ENCODE measurements at regions not wholly inside any gene's neighbourhood (a gene's known extent, or its start where the extent isn't known, plus 50 kb on each side); places are given as distances from the start of the nearest gene placed in this dataset.

DNA sequence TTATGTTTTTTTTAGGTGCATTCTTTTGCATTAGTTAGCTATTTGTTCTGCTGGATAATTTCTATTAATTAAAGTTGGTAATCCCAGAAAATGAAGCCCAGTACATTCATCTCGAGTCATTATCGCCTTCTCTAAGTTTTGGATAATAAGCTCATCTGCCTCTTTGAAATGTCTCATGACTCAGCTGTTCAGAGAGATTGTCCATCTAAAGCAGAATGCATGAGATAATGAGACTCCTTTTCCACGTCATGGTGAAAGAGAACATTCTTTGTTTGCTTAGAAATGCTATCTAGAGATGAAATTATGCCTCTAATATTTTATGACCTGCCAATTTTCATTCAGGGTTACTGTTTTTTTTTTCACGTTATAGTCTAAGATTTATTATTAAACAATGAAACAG is 374.7 kb upstream of the GOLIM4 start:
- Histone ChIP-seq H3K4me1 (ENCODE audit: control insufficient read depth, insufficient read depth, low read length) (no peaks in the 10 kb centered on the region), H3K36me3 (ENCODE audit: control insufficient read depth, insufficient read depth, low read length) (no peaks in the 10 kb centered on the region), H3K9ac (ENCODE audit: extremely low read depth, low read length, poor library complexity, severe bottlenecking) (no peak overlapping the region), H3K4me3 (ENCODE audit: low read length) (no peak overlapping the region), H3K27ac (ENCODE audit: low read depth, low read length) (no peak overlapping the region), H3K27me3 (ENCODE audit: control insufficient read depth, insufficient read depth, low read length, poor library complexity, severe bottlenecking) (no peaks in the 10 kb centered on the region), H3K9me3 (ENCODE audit: control insufficient read depth, low read length) (peaks cover 6% of the 10 kb centered on the region)
- Mint-ChIP-seq H3K27ac (peak overlapping the region; percentile 9), H3K4me3 (no peak overlapping the region), H3K36me3 (ENCODE audit: low read depth) (no peaks in the 10 kb centered on the region), H3K9me3 (peaks cover 6% of the 10 kb centered on the region), H3K27me3 (ENCODE audit: insufficient read depth) (no peaks in the 10 kb centered on the region), H3K4me1 (no peaks in the 10 kb centered on the region)
- no peak for DNase-seq
- 75 to 91% methylated on average over 2 to 4 of the region's 4 CpGs for WGBS, 2 experiments (ENCODE audit: insufficient coverage in 1 of 2, insufficient read length in 1 of 2)
- TF ChIP-seq, protein P1, sequence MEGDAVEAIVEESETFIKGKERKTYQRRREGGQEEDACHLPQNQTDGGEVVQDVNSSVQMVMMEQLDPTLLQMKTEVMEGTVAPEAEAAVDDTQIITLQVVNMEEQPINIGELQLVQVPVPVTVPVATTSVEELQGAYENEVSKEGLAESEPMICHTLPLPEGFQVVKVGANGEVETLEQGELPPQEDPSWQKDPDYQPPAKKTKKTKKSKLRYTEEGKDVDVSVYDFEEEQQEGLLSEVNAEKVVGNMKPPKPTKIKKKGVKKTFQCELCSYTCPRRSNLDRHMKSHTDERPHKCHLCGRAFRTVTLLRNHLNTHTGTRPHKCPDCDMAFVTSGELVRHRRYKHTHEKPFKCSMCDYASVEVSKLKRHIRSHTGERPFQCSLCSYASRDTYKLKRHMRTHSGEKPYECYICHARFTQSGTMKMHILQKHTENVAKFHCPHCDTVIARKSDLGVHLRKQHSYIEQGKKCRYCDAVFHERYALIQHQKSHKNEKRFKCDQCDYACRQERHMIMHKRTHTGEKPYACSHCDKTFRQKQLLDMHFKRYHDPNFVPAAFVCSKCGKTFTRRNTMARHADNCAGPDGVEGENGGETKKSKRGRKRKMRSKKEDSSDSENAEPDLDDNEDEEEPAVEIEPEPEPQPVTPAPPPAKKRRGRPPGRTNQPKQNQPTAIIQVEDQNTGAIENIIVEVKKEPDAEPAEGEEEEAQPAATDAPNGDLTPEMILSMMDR (conservative IDR thresholded peaks at IDR 0.05): no peak

DNA sequence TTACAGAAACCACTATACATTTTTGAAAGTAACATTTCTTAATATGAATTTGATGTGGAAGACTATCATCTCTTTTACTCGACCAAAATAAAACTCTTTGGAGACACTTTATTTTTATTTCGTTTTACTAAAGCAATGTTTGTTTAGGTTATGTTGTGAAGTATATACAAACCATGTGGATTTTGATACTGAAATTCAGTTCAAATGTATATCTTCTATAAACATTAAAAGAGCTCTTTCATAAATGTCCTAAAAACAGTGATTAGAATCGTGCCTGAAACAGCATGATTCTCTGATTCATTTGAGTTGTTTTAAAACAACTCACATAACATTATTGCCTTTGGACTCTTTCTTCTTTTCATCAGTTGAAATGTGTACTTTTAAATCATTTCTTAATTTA is 373.7 kb upstream of the GOLIM4 start:
- Mint-ChIP-seq H3K27me3 (ENCODE audit: insufficient read depth) (no peaks in the 10 kb centered on the region), H3K9me3 (peaks cover 13% of the 10 kb centered on the region), H3K36me3 (ENCODE audit: low read depth) (peaks cover 4% of the 10 kb centered on the region), H3K4me3 (no peak overlapping the region), H3K4me1 (peaks cover 5% of the 10 kb centered on the region), H3K27ac (no peak overlapping the region)
- DNase-seq: no peak
- Histone ChIP-seq H3K36me3 (ENCODE audit: control insufficient read depth, insufficient read depth, low read length) (no peaks in the 10 kb centered on the region), H3K27ac (ENCODE audit: low read depth, low read length) (no peak overlapping the region), H3K4me1 (ENCODE audit: control insufficient read depth, insufficient read depth, low read length) (no peaks in the 10 kb centered on the region), H3K4me3 (ENCODE audit: low read length) (no peak overlapping the region), H3K27me3 (ENCODE audit: control insufficient read depth, insufficient read depth, low read length, poor library complexity, severe bottlenecking) (no peaks in the 10 kb centered on the region), H3K9me3 (ENCODE audit: control insufficient read depth, low read length) (peaks cover 9% of the 10 kb centered on the region), H3K9ac (ENCODE audit: extremely low read depth, low read length, poor library complexity, severe bottlenecking) (no peak overlapping the region)
- WGBS, 2 experiments (ENCODE audit: insufficient coverage in 1 of 2, insufficient read length in 1 of 2): 89 to 100% methylated on average over 1 of the region's 3 CpGs
- TF ChIP-seq, protein P1 (conservative IDR thresholded peaks at IDR 0.05): no peak

DNA sequence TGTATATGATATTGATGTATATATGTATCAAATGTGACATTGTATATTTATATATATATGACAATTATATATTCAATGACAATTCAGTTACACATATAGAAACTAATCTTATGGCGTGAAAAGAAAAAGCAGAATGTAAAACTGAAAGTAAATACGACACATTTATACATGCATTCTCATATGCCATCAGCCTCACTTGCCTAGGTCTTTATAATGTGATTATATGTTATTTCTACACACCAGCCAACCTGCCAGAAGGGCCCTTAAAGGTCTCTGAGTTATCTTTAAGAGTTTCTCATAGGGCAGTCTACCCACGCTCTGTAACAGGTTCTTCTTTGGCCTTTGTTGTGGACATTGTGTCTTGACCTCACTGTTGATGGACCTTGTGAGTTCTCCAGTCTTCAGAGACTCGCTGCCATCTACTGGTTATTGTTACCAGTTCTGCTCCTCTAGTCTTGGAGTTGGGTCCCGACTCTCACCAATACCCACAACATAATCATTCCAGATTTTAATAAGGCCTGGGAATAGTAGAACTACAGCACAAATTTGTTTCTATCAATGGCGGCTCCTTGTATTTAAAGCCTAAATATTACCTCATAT is 371.5 kb upstream of the GOLIM4 start:
- Mint-ChIP-seq H3K27me3 (ENCODE audit: insufficient read depth) (no peaks in the 10 kb centered on the region), H3K4me3 (no peak overlapping the region), H3K36me3 (ENCODE audit: low read depth) (peaks cover 4% of the 10 kb centered on the region), H3K4me1 (peaks cover 14% of the 10 kb centered on the region), H3K27ac (no peak overlapping the region), H3K9me3 (peaks cover 17% of the 10 kb centered on the region)
- H3K36me3 ChIP-seq (ENCODE audit: control insufficient read depth, insufficient read depth, low read length): no peaks in the 10 kb centered on the region
- H3K27me3 ChIP-seq (ENCODE audit: control insufficient read depth, insufficient read depth, low read length, poor library complexity, severe bottlenecking): no peaks in the 10 kb centered on the region
- H3K9ac ChIP-seq (ENCODE audit: extremely low read depth, low read length, poor library complexity, severe bottlenecking): no peak overlapping the region
- no peak overlapping the region for H3K27ac ChIP-seq (ENCODE audit: low read depth, low read length)
- DNase-seq: peak; percentile 59
- TF ChIP-seq, protein P1 (conservative IDR thresholded peaks at IDR 0.05): peak; percentile 72
- no peak overlapping the region for H3K4me3 ChIP-seq (ENCODE audit: low read length)
- 68 to 80% methylated on average over 4 of the region's 6 CpGs for WGBS, 2 experiments (ENCODE audit: insufficient coverage in 1 of 2, insufficient read length in 1 of 2)
- H3K4me1 ChIP-seq (ENCODE audit: control insufficient read depth, insufficient read depth, low read length): peaks cover 6% of the 10 kb centered on the region
- peaks cover 10% of the 10 kb centered on the region for H3K9me3 ChIP-seq (ENCODE audit: control insufficient read depth, low read length)

Data from endodermal cell (in vitro differentiated cells).